ENCODE measurements at regions not wholly inside any gene's neighbourhood (a gene's known extent, or its start where the extent isn't known, plus 50 kb on each side); places are given as distances from the start of the nearest gene placed in this dataset.

- Mint-ChIP-seq H3K9me3 (no peaks in the 10 kb centered on the region), H3K36me3 (no peaks in the 10 kb centered on the region), H3K4me1 (no peaks in the 10 kb centered on the region), H3K27ac (no peak overlapping the region), H3K4me3 (no peak overlapping the region), H3K27me3 (no peaks in the 10 kb centered on the region)
- no peak for DNase-seq
- POLR2A ChIA-PET = no interaction called here
- ATAC-seq (ENCODE audit: low read depth) = no peak
Observed at GRCh38 chr13:103405297-103405696, 339.1 kb upstream of the SLC10A2 start.

- Mint-ChIP-seq H3K27ac (no peak overlapping the region), H3K27me3 (no peaks in the 10 kb centered on the region), H3K4me1 (no peaks in the 10 kb centered on the region), H3K36me3 (no peaks in the 10 kb centered on the region), H3K9me3 (peaks cover 2% of the 10 kb centered on the region), H3K4me3 (no peak overlapping the region)
- no peak for DNase-seq
- no peak for ATAC-seq (ENCODE audit: low read depth)
- POLR2A ChIA-PET = no interaction called here
Observed at GRCh38 chr13:103403814-103404213, 337.6 kb upstream of the SLC10A2 start.

- Mint-ChIP-seq H3K27me3 (no peaks in the 10 kb centered on the region), H3K27ac (no peak overlapping the region), H3K36me3 (no peaks in the 10 kb centered on the region), H3K4me1 (no peaks in the 10 kb centered on the region), H3K9me3 (peaks cover 2% of the 10 kb centered on the region), H3K4me3 (no peak overlapping the region)
- POLR2A ChIA-PET = no interaction called here
- DNase-seq (no peak), ATAC-seq (ENCODE audit: low read depth) (no peak)
Observed at GRCh38 chr13:103403148-103403740, 337.0 kb upstream of the SLC10A2 start.

- no peaks in the 10 kb centered on the region for H3K27me3 Mint-ChIP-seq
- no peak for DNase-seq
- H3K4me1 Mint-ChIP-seq = no peaks in the 10 kb centered on the region
- peaks cover 2% of the 10 kb centered on the region for H3K9me3 Mint-ChIP-seq
- no peak for ATAC-seq (ENCODE audit: low read depth)
- no peak overlapping the region for H3K27ac Mint-ChIP-seq
- H3K36me3 Mint-ChIP-seq = no peaks in the 10 kb centered on the region
- H3K4me3 Mint-ChIP-seq = no peak overlapping the region
- POLR2A ChIA-PET = no interaction called here
Observed at GRCh38 chr13:103395139-103395538, 328.9 kb upstream of the SLC10A2 start.

GRCh38 chr13:103394618-103395017 lies 328.4 kb upstream of the SLC10A2 start:
- Mint-ChIP-seq H3K36me3 (no peaks in the 10 kb centered on the region), H3K4me1 (no peaks in the 10 kb centered on the region), H3K27me3 (no peaks in the 10 kb centered on the region), H3K27ac (no peak overlapping the region), H3K4me3 (no peak overlapping the region), H3K9me3 (peaks cover 2% of the 10 kb centered on the region)
- no peak for DNase-seq
- POLR2A ChIA-PET = no interaction called here
- no peak for ATAC-seq (ENCODE audit: low read depth)

GRCh38 chr13:103391936-103392335 lies 325.7 kb upstream of the SLC10A2 start:
- no peaks in the 10 kb centered on the region for H3K27me3 Mint-ChIP-seq
- H3K4me3 Mint-ChIP-seq = no peak overlapping the region
- no peaks in the 10 kb centered on the region for H3K4me1 Mint-ChIP-seq
- no peaks in the 10 kb centered on the region for H3K9me3 Mint-ChIP-seq
- POLR2A ChIA-PET = no interaction called here
- H3K36me3 Mint-ChIP-seq = no peaks in the 10 kb centered on the region
- H3K27ac Mint-ChIP-seq = no peak overlapping the region
- DNase-seq (no peak), ATAC-seq (ENCODE audit: low read depth) (no peak)

- Mint-ChIP-seq H3K4me3 (no peak overlapping the region), H3K9me3 (no peaks in the 10 kb centered on the region), H3K27ac (no peak overlapping the region), H3K4me1 (no peaks in the 10 kb centered on the region), H3K27me3 (peaks cover 1% of the 10 kb centered on the region), H3K36me3 (no peaks in the 10 kb centered on the region)
- POLR2A ChIA-PET = no interaction called here
- ATAC-seq (ENCODE audit: low read depth) (no peak), DNase-seq (no peak)
Observed at GRCh38 chr13:103388839-103389238, 322.6 kb upstream of the SLC10A2 start.

- ATAC-seq (ENCODE audit: low read depth) = no peak
Observed at GRCh38 chr13:103386341-103386740, 320.1 kb upstream of the SLC10A2 start.

GRCh38 chr13:103373916-103374315 lies 307.7 kb upstream of the SLC10A2 start:
- POLR2A ChIA-PET = no interaction called here
- DNase-seq (no peak), ATAC-seq (ENCODE audit: low read depth) (no peak)
- no peaks in the 10 kb centered on the region for H3K4me1 Mint-ChIP-seq
- H3K36me3 Mint-ChIP-seq = no peaks in the 10 kb centered on the region
- no peaks in the 10 kb centered on the region for H3K27me3 Mint-ChIP-seq
- H3K27ac Mint-ChIP-seq = no peak overlapping the region
- H3K9me3 Mint-ChIP-seq = no peaks in the 10 kb centered on the region
- no peak overlapping the region for H3K4me3 Mint-ChIP-seq

More at GRCh38 chr13:103386341-103386740, 320.1 kb upstream of the SLC10A2 start:
- Mint-ChIP-seq H3K9me3 (no peaks in the 10 kb centered on the region), H3K27ac (no peak overlapping the region), H3K27me3 (peaks cover 1% of the 10 kb centered on the region), H3K4me3 (no peak overlapping the region), H3K36me3 (no peaks in the 10 kb centered on the region), H3K4me1 (no peaks in the 10 kb centered on the region)
- DNase-seq = no peak
- POLR2A ChIA-PET = interaction anchor here (0.6 kb wide), 1 partner anchor 36 kb away, joined by 3 read pairs; no protein-coding TSS in a partner anchor

- DNase-seq (no peak), ATAC-seq (ENCODE audit: low read depth) (no peak)
- Mint-ChIP-seq H3K27me3 (no peaks in the 10 kb centered on the region), H3K27ac (no peak overlapping the region), H3K36me3 (no peaks in the 10 kb centered on the region), H3K4me3 (no peak overlapping the region), H3K9me3 (no peaks in the 10 kb centered on the region), H3K4me1 (no peaks in the 10 kb centered on the region)
- POLR2A ChIA-PET = no interaction called here
Observed at GRCh38 chr13:103371271-103371670, 305.1 kb upstream of the SLC10A2 start.

GRCh38 chr13:103370790-103371189 lies 304.6 kb upstream of the SLC10A2 start:
- H3K27me3 Mint-ChIP-seq = no peaks in the 10 kb centered on the region
- H3K36me3 Mint-ChIP-seq = no peaks in the 10 kb centered on the region
- DNase-seq = no peak
- no peaks in the 10 kb centered on the region for H3K9me3 Mint-ChIP-seq
- H3K27ac Mint-ChIP-seq = no peak overlapping the region
- no peaks in the 10 kb centered on the region for H3K4me1 Mint-ChIP-seq
- POLR2A ChIA-PET = no interaction called here
- H3K4me3 Mint-ChIP-seq = no peak overlapping the region
- ATAC-seq (ENCODE audit: low read depth) = no peak

GRCh38 chr13:103358255-103358932 lies 292.2 kb upstream of the SLC10A2 start:
- Mint-ChIP-seq H3K9me3 (peaks cover 7% of the 10 kb centered on the region), H3K27ac (no peak overlapping the region), H3K36me3 (no peaks in the 10 kb centered on the region), H3K4me1 (no peaks in the 10 kb centered on the region), H3K27me3 (no peaks in the 10 kb centered on the region), H3K4me3 (no peak overlapping the region)
- POLR2A ChIA-PET = no interaction called here
- DNase-seq (no peak), ATAC-seq (ENCODE audit: low read depth) (no peak)

GRCh38 chr13:103356226-103356864 lies 290.1 kb upstream of the SLC10A2 start:
- H3K4me1 Mint-ChIP-seq = no peaks in the 10 kb centered on the region
- ATAC-seq (ENCODE audit: low read depth) (no peak), DNase-seq (no peak)
- H3K36me3 Mint-ChIP-seq = no peaks in the 10 kb centered on the region
- POLR2A ChIA-PET = no interaction called here
- no peak overlapping the region for H3K4me3 Mint-ChIP-seq
- H3K9me3 Mint-ChIP-seq = peaks cover 7% of the 10 kb centered on the region
- H3K27ac Mint-ChIP-seq = no peak overlapping the region
- H3K27me3 Mint-ChIP-seq = no peaks in the 10 kb centered on the region

GRCh38 chr13:103354171-103354570 lies 288.0 kb upstream of the SLC10A2 start:
- DNase-seq = no peak
- Mint-ChIP-seq H3K4me1 (no peaks in the 10 kb centered on the region), H3K27me3 (no peaks in the 10 kb centered on the region), H3K9me3 (peaks cover 7% of the 10 kb centered on the region), H3K27ac (no peak overlapping the region), H3K36me3 (no peaks in the 10 kb centered on the region), H3K4me3 (no peak overlapping the region)
- ATAC-seq (ENCODE audit: low read depth) = no peak
- POLR2A ChIA-PET = no interaction called here
